ENCODE measurements at regions not wholly inside any gene's neighbourhood (a gene's known extent, or its start where the extent isn't known, plus 50 kb on each side); places are given as distances from the start of the nearest gene placed in this dataset.

DNA sequence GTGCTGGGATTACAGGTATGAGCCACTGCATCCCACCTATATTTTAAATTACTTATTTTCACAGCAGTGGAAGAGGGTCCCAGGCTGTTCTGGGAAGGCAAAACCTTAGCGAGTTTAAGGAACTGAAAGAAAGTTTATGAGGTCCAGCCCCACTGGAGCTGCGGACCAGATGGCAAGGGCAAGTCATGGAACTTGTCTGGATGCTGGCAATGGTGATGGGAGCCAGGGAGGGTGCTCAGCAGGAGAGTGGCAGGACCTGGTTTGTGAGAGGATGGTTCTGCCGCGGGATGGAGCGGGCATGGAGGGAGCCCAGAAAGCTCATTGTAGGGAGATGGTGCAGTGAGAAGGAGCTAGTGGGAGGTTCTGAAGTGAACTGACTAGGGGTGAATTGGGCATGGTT is 50.6 kb upstream of the SLC45A1 start:
- H3K4me1 ChIP-seq (replicated peaks in 1 of 2) = peaks cover 0 to 12% of the 10 kb centered on the region in 2 donors
- no peak for ATAC-seq (replicated peaks in 6 of 8)
- WGBS, 10 experiments = 0 to 61% (median 51%) methylated on average over 1 to 5 of the region's 5 CpGs; no CpG with 5 or more reads in 2 of the 10 experiments
- H3K4me3 ChIP-seq = no peak overlapping the region
- H3K27ac ChIP-seq = peak overlapping the region in 1 of 2 donors; percentile 38
- in situ Hi-C loops (cut with MboI; ENCODE audit: low pct_unique_long_range_greater_than_20kb in 2 of 9, low sequenced_read_pairs in 9 of 9, unreplicated experiment in 9 of 9) = no loop called here

DNA sequence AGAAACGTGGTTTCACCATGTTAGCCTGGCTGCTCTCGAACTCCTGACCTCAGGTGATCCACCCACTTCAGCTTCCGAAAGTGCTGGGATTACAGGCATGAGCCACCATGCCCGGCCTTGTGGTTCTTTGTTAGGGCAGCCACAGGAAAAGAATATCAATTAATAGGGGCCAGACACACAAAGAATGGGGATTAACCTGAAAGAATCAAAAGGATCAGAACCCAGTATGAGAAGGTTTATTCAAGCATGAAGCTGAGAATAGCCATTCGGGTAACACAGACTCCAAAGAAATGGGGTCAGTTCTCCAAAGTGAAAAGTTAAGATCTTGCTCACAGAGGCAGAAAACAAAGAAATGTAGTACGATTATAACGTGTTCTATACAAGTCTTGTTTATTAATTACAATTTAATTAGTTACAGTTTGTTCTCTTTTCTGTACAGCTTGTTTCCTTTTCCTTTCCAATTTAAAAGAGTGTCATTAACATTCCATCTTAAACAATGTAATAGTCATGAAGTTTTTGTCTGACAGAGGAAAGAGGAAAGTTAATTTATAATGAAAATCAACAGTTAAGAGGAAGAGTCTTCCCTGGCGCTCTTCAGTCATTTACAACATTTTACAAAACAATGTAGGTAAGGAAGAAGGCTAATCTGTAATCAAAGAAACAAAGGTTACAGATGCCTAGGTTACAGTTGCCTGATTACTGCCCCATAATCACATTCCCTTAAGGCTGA is 51.3 kb upstream of the SLC45A1 start:
- H3K4me1 ChIP-seq (replicated peaks in 1 of 2) = peaks cover 0 to 12% of the 10 kb centered on the region in 2 donors
- peak overlapping the region in 1 of 2 donors; percentile 41 for H3K27ac ChIP-seq
- ATAC-seq (replicated peaks in 6 of 8) = peak in 5 of 8 experiments; percentile 74 to 86 (median 82)
- in situ Hi-C loops (cut with MboI; ENCODE audit: low pct_unique_long_range_greater_than_20kb in 2 of 9, low sequenced_read_pairs in 9 of 9, unreplicated experiment in 9 of 9) = no loop called here
- no peak overlapping the region for H3K4me3 ChIP-seq
- WGBS, 10 experiments = 12 to 46% (median 21%) methylated on average over 3 to 8 of the region's 8 CpGs

DNA sequence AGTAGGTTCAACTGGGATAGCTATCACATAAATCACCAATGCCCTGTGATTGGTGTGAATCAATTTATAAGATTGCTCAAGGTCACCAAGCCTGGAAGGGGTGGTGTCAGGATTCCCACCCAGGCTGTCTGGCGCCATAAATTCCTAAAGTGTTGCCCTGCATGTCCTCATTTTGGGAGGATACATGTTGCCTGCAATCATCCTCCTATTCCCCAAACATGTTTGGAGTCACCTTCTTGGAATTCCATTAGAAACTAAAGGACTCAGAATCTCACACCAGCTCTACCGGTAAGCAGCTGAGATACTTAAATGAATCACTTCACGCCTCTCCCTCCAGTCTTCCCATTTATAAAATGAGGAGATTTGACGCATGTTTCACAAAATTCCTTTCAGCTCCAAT is 54.1 kb upstream of the SLC45A1 start:
- no peak overlapping the region for H3K27ac ChIP-seq
- H3K4me3 ChIP-seq = no peak overlapping the region
- ATAC-seq (replicated peaks in 6 of 8) = no peak
- H3K4me1 ChIP-seq (replicated peaks in 1 of 2) = peaks cover 0 to 18% of the 10 kb centered on the region in 2 donors
- 0 to 100% (median 92%) methylated on average over 2 to 4 of the region's 4 CpGs; no CpG with 5 or more reads in 2 of the 10 experiments for whole genome bisulfite sequencing, 10 experiments
- in situ Hi-C loops (cut with MboI; ENCODE audit: low pct_unique_long_range_greater_than_20kb in 2 of 9, low sequenced_read_pairs in 9 of 9, unreplicated experiment in 9 of 9) = no loop called here

DNA sequence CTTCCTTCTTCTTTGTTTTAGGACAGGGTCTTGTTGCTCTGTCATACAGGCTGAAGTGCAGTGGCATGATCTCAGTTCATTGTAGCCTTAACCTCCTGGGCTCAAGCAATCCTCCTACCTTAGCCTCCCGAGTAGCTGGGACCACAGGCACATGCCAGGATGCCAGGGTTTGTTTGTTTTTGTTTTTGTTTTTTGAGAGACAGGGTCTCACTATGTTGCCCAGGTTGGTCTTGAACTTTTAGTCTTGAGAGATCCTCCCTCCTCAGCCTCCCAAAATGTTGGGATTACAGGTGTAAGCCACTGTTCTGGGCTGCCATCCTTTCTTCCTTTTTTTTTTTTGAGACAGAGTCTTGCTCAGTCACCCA is 56.5 kb upstream of the SLC45A1 start:
- H3K4me3 ChIP-seq = no peak overlapping the region
- peaks cover 0 to 12% of the 10 kb centered on the region in 2 donors for H3K4me1 ChIP-seq (replicated peaks in 1 of 2)
- no peak overlapping the region for H3K27ac ChIP-seq
- in situ Hi-C loops (cut with MboI; ENCODE audit: low pct_unique_long_range_greater_than_20kb in 2 of 9, low sequenced_read_pairs in 9 of 9, unreplicated experiment in 9 of 9) = no loop called here
- WGBS, 10 experiments = 75 to 100% (median 88%) methylated on average over 1 of the region's 1 CpG; no CpG with 5 or more reads in 5 of the 10 experiments
- ATAC-seq (replicated peaks in 6 of 8) = no peak

DNA sequence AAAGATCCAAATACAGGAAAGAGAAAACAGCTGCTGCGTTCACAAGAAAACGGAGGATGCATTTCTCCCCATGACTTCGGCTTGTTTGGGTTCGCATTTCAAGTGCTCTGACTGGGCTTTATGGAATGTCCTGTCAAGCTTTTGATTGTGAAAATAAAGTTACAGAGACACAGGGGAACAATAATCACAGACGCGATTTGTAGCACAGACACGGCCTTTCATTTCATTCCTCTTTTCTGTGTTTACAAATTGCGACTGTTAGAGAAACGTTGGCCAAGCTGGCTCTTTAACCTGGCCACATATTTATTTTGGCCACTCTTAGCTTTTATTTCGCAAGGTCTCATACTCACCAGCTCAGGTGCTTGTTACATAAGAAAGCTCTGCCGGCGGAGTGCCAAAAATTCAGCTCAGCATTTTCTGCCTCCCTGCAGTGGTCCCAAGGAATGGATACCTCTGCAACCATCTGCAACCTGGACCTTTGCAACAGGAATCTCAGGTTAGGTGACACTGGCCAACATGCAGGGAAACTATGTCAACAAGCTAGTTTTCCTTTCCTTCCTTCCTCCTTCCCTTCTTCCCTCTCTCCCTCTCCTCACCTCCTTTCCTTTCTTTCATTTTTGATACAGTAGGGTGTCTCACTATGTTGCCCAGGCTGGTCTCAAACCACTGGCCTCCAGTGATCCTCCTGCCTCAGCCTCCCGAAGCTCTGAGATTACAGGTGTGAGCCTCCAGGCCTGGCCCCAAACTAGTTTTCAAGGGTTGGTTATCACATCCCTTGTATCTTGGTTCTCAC is 58.2 kb upstream of the SLC45A1 start:
- H3K4me3 ChIP-seq = no peak overlapping the region
- WGBS, 10 experiments = 46 to 93% (median 60%) methylated on average over 1 to 13 of the region's 13 CpGs; no CpG with 5 or more reads in 1 of the 10 experiments
- no peak overlapping the region for H3K27ac ChIP-seq
- ATAC-seq (replicated peaks in 6 of 8) = no peak
- peaks cover 0 to 7% of the 10 kb centered on the region in 2 donors for H3K4me1 ChIP-seq (replicated peaks in 1 of 2)
- in situ Hi-C loops (cut with MboI; ENCODE audit: low pct_unique_long_range_greater_than_20kb in 2 of 9, low sequenced_read_pairs in 9 of 9, unreplicated experiment in 9 of 9) = no loop called here

- H3K4me3 ChIP-seq = no peak overlapping the region
- peaks cover 0 to 7% of the 10 kb centered on the region in 2 donors for H3K4me1 ChIP-seq (replicated peaks in 1 of 2)
- no peak for ATAC-seq (replicated peaks in 6 of 8)
- H3K27ac ChIP-seq = no peak overlapping the region
- in situ Hi-C loops (cut with MboI; ENCODE audit: low pct_unique_long_range_greater_than_20kb in 2 of 9, low sequenced_read_pairs in 9 of 9, unreplicated experiment in 9 of 9) = no loop called here
- 50 to 100% (median 92%) methylated on average over 1 to 6 of the region's 7 CpGs; no CpG with 5 or more reads in 3 of the 10 experiments for WGBS, 10 experiments
Observed at GRCh38 chr1:8257621-8258020, 60.3 kb upstream of the SLC45A1 start.

DNA sequence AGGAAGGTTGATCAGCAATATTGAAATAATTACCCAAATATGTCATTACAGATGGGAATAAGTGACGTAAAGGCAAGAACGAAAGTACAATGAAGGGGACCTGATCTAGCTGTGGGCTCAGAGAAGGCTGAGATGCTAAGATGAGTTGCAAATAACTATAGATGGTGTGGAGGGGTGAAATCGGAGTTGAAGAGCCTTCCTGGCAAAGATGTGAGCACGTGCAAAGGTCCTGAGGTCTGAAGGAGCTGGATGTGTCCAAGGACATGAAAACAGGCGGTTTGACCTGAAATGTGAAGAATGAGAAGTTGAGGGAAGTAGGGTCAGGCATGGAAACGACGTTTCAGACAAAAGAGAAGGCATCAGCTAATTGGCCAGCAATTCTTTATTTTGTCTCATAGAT is 61.6 kb upstream of the SLC45A1 start:
- in situ Hi-C loops (cut with MboI; ENCODE audit: low pct_unique_long_range_greater_than_20kb in 2 of 9, low sequenced_read_pairs in 9 of 9, unreplicated experiment in 9 of 9) = no loop called here
- H3K4me1 ChIP-seq (replicated peaks in 1 of 2) = peaks cover 0 to 7% of the 10 kb centered on the region in 2 donors
- H3K4me3 ChIP-seq = no peak overlapping the region
- ATAC-seq (replicated peaks in 6 of 8) = no peak
- H3K27ac ChIP-seq = no peak overlapping the region
- WGBS, 10 experiments = 63 to 100% (median 91%) methylated on average over 2 to 7 of the region's 7 CpGs; no CpG with 5 or more reads in 2 of the 10 experiments

- Histone ChIP-seq H3K4me3 (no peak overlapping the region), H3K27ac (no peak overlapping the region), H3K4me1 (replicated peaks in 1 of 2) (peaks cover 0 to 7% of the 10 kb centered on the region in 2 donors)
- ATAC-seq (replicated peaks in 6 of 8) = no peak
- in situ Hi-C loops (cut with MboI; ENCODE audit: low pct_unique_long_range_greater_than_20kb in 2 of 9, low sequenced_read_pairs in 9 of 9, unreplicated experiment in 9 of 9) = no loop called here
- WGBS, 10 experiments = 78 to 100% (median 87%) methylated on average over 1 to 5 of the region's 5 CpGs; no CpG with 5 or more reads in 1 of the 10 experiments
Observed at GRCh38 chr1:8255712-8256111, 62.2 kb upstream of the SLC45A1 start.

GRCh38 chr1:8252266-8252951 is 65.5 kb upstream of the SLC45A1 start:
- ATAC-seq (replicated peaks in 6 of 8) = peak in 1 of 8 experiments; percentile 35
- H3K4me1 ChIP-seq (replicated peaks in 1 of 2) = no peaks in the 10 kb centered on the region

GRCh38 chr1:8251635-8252034 is 66.3 kb upstream of the SLC45A1 start:
- 65 to 100% (median 88%) methylated on average over 1 to 9 of the region's 9 CpGs; no CpG with 5 or more reads in 1 of the 10 experiments for WGBS, 10 experiments
- in situ Hi-C loops (cut with MboI; ENCODE audit: low pct_unique_long_range_greater_than_20kb in 2 of 9, low sequenced_read_pairs in 9 of 9, unreplicated experiment in 9 of 9) = no loop called here
- no peak overlapping the region for H3K27ac ChIP-seq
- no peak for ATAC-seq (replicated peaks in 6 of 8)
- no peaks in the 10 kb centered on the region for H3K4me1 ChIP-seq (replicated peaks in 1 of 2)
- no peak overlapping the region for H3K4me3 ChIP-seq

More at GRCh38 chr1:8252266-8252951, 65.5 kb upstream of the SLC45A1 start:
- in situ Hi-C loops (cut with MboI; ENCODE audit: low pct_unique_long_range_greater_than_20kb in 2 of 9, low sequenced_read_pairs in 9 of 9, unreplicated experiment in 9 of 9) = no loop called here
- 53 to 95% (median 90%) methylated on average over 3 to 11 of the region's 13 CpGs; no CpG with 5 or more reads in 1 of the 10 experiments for WGBS, 10 experiments
- H3K27ac ChIP-seq = no peak overlapping the region
- no peak overlapping the region for H3K4me3 ChIP-seq

GRCh38 chr1:8249838-8250237 is 68.1 kb upstream of the SLC45A1 start:
- no peak overlapping the region for H3K4me3 ChIP-seq
- ATAC-seq (replicated peaks in 6 of 8) = no peak
- in situ Hi-C loops (cut with MboI; ENCODE audit: low pct_unique_long_range_greater_than_20kb in 2 of 9, low sequenced_read_pairs in 9 of 9, unreplicated experiment in 9 of 9) = no loop called here
- no peak overlapping the region for H3K27ac ChIP-seq
- no peaks in the 10 kb centered on the region for H3K4me1 ChIP-seq (replicated peaks in 1 of 2)
- WGBS, 10 experiments = 58 to 97% (median 88%) methylated on average over 2 to 4 of the region's 4 CpGs; no CpG with 5 or more reads in 2 of the 10 experiments

- Histone ChIP-seq H3K4me3 (no peak overlapping the region), H3K27ac (no peak overlapping the region), H3K4me1 (replicated peaks in 1 of 2) (no peaks in the 10 kb centered on the region)
- in situ Hi-C loops (cut with MboI; ENCODE audit: low pct_unique_long_range_greater_than_20kb in 2 of 9, low sequenced_read_pairs in 9 of 9, unreplicated experiment in 9 of 9) = no loop called here
- ATAC-seq (replicated peaks in 6 of 8) = no peak
- 79 to 96% (median 83%) methylated on average over 2 to 10 of the region's 10 CpGs; no CpG with 5 or more reads in 2 of the 10 experiments for WGBS, 10 experiments
Observed at GRCh38 chr1:8247811-8248436, 70.0 kb upstream of the SLC45A1 start.
